CD4-positive, alpha-beta T cell (primary cell): ENCODE measurements at regions not wholly inside any gene's neighbourhood (a gene's known extent, or its start where the extent isn't known, plus 50 kb on each side); places are given as distances from the start of the nearest gene placed in this dataset.

Experiments used
- ATAC-seq: fragments of 200-7000 bp; cut with Tn5 transposase; one replicate; pipeline ENCODE4 v1.10.0; 2022; ENCODE audit warnings: mild to moderate bottlenecking; ENCODE audit not compliant: poor library complexity
- CTCF ChIA-PET: fragments of 350-600 bp; sonication (Branson Sonifier 250); formaldehyde crosslinking; loops from one replicate; lab custom pipeline; 2021; ENCODE audit warnings: antibody characterized with exemption, inconsistent platforms; lab: Charles Lee
- POLR2A ChIA-PET: fragments of 350-600 bp; sonication (Branson Sonifier 250); formaldehyde crosslinking; loops from one replicate; lab custom pipeline; 2021; ENCODE audit warnings: antibody characterized with exemption, inconsistent platforms; lab: Charles Lee
- DNase-seq, 14 experiments: peaks; one replicate each; pipeline ENCODE4 v3.0.0-alpha.2; 2013 to 2020; ENCODE audit warnings: mixed read lengths in 2 of 14
- H3K27ac ChIP-seq, 2 donors: one replicate each; pipeline versions ENCODE4 v1.5.1 to v1.7.0; 2013; ENCODE audit warnings: low read length in 2 of 2, low read depth in 1 of 2, mild to moderate bottlenecking in 1 of 2
- H3K27me3 ChIP-seq, 2 experiments: 1 replicate in 1 of 2; 2 replicates in 1 of 2; pipeline versions ENCODE4 v1.6.1 to v1.7.0; 2013; ENCODE audit warnings: low read length in 2 of 2, control low read depth in 1 of 2, mild to moderate bottlenecking in 1 of 2, moderate library complexity in 1 of 2; ENCODE audit not compliant: insufficient read depth in 2 of 2, control insufficient read depth in 1 of 2
- H3K36me3 ChIP-seq: one replicate; pipeline ENCODE4 v1.6.1; 2013; ENCODE audit warnings: low read length, control low read depth; ENCODE audit not compliant: insufficient read depth
- H3K4me1 ChIP-seq: one replicate; pipeline ENCODE4 v1.6.1; 2013; ENCODE audit warnings: low read length, control low read depth; ENCODE audit not compliant: insufficient read depth
- H3K4me3 ChIP-seq: one replicate; pipeline ENCODE4 v1.5.1; 2013; ENCODE audit warnings: mild to moderate bottlenecking, low read length, moderate library complexity
- H3K9me3 ChIP-seq, 2 experiments: 1 replicate in 1 of 2; 2 replicates in 1 of 2; pipeline versions ENCODE4 v1.6.1 to v1.7.0; 2013; ENCODE audit warnings: low read length in 2 of 2, mild to moderate bottlenecking in 2 of 2, control low read depth in 1 of 2, moderate library complexity in 1 of 2; ENCODE audit not compliant: control insufficient read depth in 1 of 2, insufficient read depth in 1 of 2
- H3K27ac Mint-ChIP-seq: one replicate; pipeline ENCODE4 v1.8.0; 2020; ENCODE audit warnings: mixed read lengths
- H3K27me3 Mint-ChIP-seq: one replicate; pipeline ENCODE4 v1.8.0; 2021; ENCODE audit warnings: mixed read lengths
- H3K36me3 Mint-ChIP-seq: one replicate; pipeline ENCODE4 v1.8.0; 2021; ENCODE audit warnings: low read depth, mixed read lengths
- H3K4me1 Mint-ChIP-seq: one replicate; pipeline ENCODE4 v1.8.0; 2021; ENCODE audit warnings: low read depth, mixed read lengths
- H3K4me3 Mint-ChIP-seq: one replicate; pipeline ENCODE4 v1.8.0; 2020; ENCODE audit warnings: mild to moderate bottlenecking, mixed read lengths
- H3K9me3 Mint-ChIP-seq: one replicate; pipeline ENCODE4 v1.8.0; 2020; ENCODE audit warnings: mixed read lengths
- intact Hi-C, 2 experiments: fragments of 100-400 bp; cut with DNase I in 1 of 2; cut with micrococcal nuclease in 1 of 2; formaldehyde crosslinking; loops; one replicate each; pipeline versions ENCODE4 v1.15.1 to v1.9.0; 2023 to 2025; cut with DNase I, micrococcal nuclease
- TF ChIP-seq, protein P1 (sequence below): fragments of 200-600 bp; IDR thresholded peaks from one replicate; pipeline ENCODE4 v1.8.0; 2022; ENCODE audit warnings: antibody characterized with exemption, mild to moderate bottlenecking

- H3K4me1 Mint-ChIP-seq: no peaks in the 10 kb centered on the region
- no peak overlapping the region for H3K27ac Mint-ChIP-seq
- no peaks in the 10 kb centered on the region for H3K9me3 ChIP-seq
- TF ChIP-seq, protein P1, sequence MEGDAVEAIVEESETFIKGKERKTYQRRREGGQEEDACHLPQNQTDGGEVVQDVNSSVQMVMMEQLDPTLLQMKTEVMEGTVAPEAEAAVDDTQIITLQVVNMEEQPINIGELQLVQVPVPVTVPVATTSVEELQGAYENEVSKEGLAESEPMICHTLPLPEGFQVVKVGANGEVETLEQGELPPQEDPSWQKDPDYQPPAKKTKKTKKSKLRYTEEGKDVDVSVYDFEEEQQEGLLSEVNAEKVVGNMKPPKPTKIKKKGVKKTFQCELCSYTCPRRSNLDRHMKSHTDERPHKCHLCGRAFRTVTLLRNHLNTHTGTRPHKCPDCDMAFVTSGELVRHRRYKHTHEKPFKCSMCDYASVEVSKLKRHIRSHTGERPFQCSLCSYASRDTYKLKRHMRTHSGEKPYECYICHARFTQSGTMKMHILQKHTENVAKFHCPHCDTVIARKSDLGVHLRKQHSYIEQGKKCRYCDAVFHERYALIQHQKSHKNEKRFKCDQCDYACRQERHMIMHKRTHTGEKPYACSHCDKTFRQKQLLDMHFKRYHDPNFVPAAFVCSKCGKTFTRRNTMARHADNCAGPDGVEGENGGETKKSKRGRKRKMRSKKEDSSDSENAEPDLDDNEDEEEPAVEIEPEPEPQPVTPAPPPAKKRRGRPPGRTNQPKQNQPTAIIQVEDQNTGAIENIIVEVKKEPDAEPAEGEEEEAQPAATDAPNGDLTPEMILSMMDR: no peak
- no peaks in the 10 kb centered on the region for H3K4me1 ChIP-seq
- no peaks in the 10 kb centered on the region for H3K36me3 ChIP-seq
- no peak overlapping the region for H3K27ac ChIP-seq
- intact Hi-C loops: no loop called here
- CTCF ChIA-PET: no interaction called here
- no peaks in the 10 kb centered on the region for H3K36me3 Mint-ChIP-seq
- POLR2A ChIA-PET: no interaction called here
- ATAC-seq (no peak), DNase-seq (no peak)
- H3K27me3 Mint-ChIP-seq: no peaks in the 10 kb centered on the region
- no peaks in the 10 kb centered on the region for H3K27me3 ChIP-seq
- H3K4me3 ChIP-seq: no peak overlapping the region
- H3K4me3 Mint-ChIP-seq: no peak overlapping the region
- no peaks in the 10 kb centered on the region for H3K9me3 Mint-ChIP-seq
Measured at GRCh38 chr1:221075911-221076310, 196.7 kb downstream of the HLX start.

GRCh38 chr1:221076391-221076811 lies 197.2 kb downstream of the HLX start:
- Mint-ChIP-seq H3K36me3 (no peaks in the 10 kb centered on the region), H3K4me1 (no peaks in the 10 kb centered on the region), H3K27me3 (no peaks in the 10 kb centered on the region), H3K27ac (no peak overlapping the region), H3K4me3 (no peak overlapping the region), H3K9me3 (no peaks in the 10 kb centered on the region)
- ChIA-PET POLR2A (no interaction called here), CTCF (no interaction called here)
- ATAC-seq (no peak), DNase-seq (no peak)
- Histone ChIP-seq H3K27me3 (no peaks in the 10 kb centered on the region), H3K4me1 (no peaks in the 10 kb centered on the region), H3K27ac (no peak overlapping the region), H3K36me3 (no peaks in the 10 kb centered on the region), H3K4me3 (no peak overlapping the region), H3K9me3 (no peaks in the 10 kb centered on the region)
- intact Hi-C loops: no loop called here
- TF ChIP-seq, protein P1: no peak

- Mint-ChIP-seq H3K9me3 (no peaks in the 10 kb centered on the region), H3K27me3 (no peaks in the 10 kb centered on the region), H3K36me3 (no peaks in the 10 kb centered on the region), H3K4me3 (no peak overlapping the region), H3K4me1 (no peaks in the 10 kb centered on the region), H3K27ac (no peak overlapping the region)
- no peak for ATAC-seq
- Histone ChIP-seq H3K27ac (no peak overlapping the region), H3K4me3 (no peak overlapping the region), H3K36me3 (no peaks in the 10 kb centered on the region), H3K9me3 (no peaks in the 10 kb centered on the region), H3K4me1 (no peaks in the 10 kb centered on the region), H3K27me3 (no peaks in the 10 kb centered on the region)
- DNase-seq: no peak
- intact Hi-C loops: no loop called here
- CTCF ChIA-PET: no interaction called here
- POLR2A ChIA-PET: no interaction called here
- TF ChIP-seq, protein P1: no peak
Measured at GRCh38 chr1:221078260-221078965, 199.2 kb downstream of the HLX start.
